NB4 (cell line): ENCODE measurements at regions not wholly inside any gene's neighbourhood (a gene's known extent, or its start where the extent isn't known, plus 50 kb on each side); places are given as distances from the start of the nearest gene placed in this dataset.

ENCODE experiments used
- DNase-seq: peaks from one replicate; pipeline ENCODE4 v3.0.0; 2010; ENCODE audit warnings: low read depth
- H3K4me3 ChIP-seq: one replicate; pipeline ENCODE4 v1.5.1; 2011; ENCODE audit warnings: mild to moderate bottlenecking, low read depth, low read length, moderate library complexity
- CTCF ChIP-seq: IDR thresholded peaks from one replicate; pipeline ENCODE4 v1.5.1; 2012; ENCODE audit warnings: low read depth, low read length
- MAX ChIP-seq: IDR thresholded peaks from 2 replicates; pipeline ENCODE4 v1.6.1; 2011; ENCODE audit warnings: low read depth, low read length
- MYC ChIP-seq: IDR thresholded peaks from 2 replicates; pipeline ENCODE4 v1.6.1; 2011; ENCODE audit warnings: low read depth, low read length
- POLR2A ChIP-seq: IDR thresholded peaks from 2 replicates; pipeline ENCODE4 v1.6.1; 2011; ENCODE audit warnings: mild to moderate bottlenecking; ENCODE audit not compliant: insufficient read length; ENCODE audit errors: extremely low read depth

- TF ChIP-seq MAX (no peak), CTCF (no peak), POLR2A (no peak)
These were observed 111.9 kb upstream of the PTPRG start for GRCh38 chr3:61449327-61450040.

GRCh38 chr3:61450866-61451265 is 110.5 kb upstream of the PTPRG start:
- no peak for TF ChIP-seq MAX
- DNase-seq, result no peak
- no peak overlapping the region for H3K4me3 ChIP-seq

More at GRCh38 chr3:61449327-61450040, 111.9 kb upstream of the PTPRG start:
- no peak for DNase-seq
- no peak overlapping the region for H3K4me3 ChIP-seq

GRCh38 chr3:61451841-61452240 is 109.5 kb upstream of the PTPRG start:
- DNase-seq, result no peak
- no peak overlapping the region for H3K4me3 ChIP-seq
- TF ChIP-seq MAX, result no peak
- TF ChIP-seq POLR2A, result no peak
- no peak for TF ChIP-seq MYC

GRCh38 chr3:61452535-61453090 is 108.8 kb upstream of the PTPRG start:
- no peak overlapping the region for H3K4me3 ChIP-seq
- DNase-seq, result no peak

GRCh38 chr3:61454006-61454585 is 107.3 kb upstream of the PTPRG start:
- TF ChIP-seq MYC (no peak), CTCF (no peak)
- no peak for DNase-seq

More at GRCh38 chr3:61452535-61453090, 108.8 kb upstream of the PTPRG start:
- TF ChIP-seq MAX, result no peak
- TF ChIP-seq MYC, result no peak
- no peak for TF ChIP-seq CTCF
- no peak for TF ChIP-seq POLR2A

GRCh38 chr3:61454801-61455200 is 106.6 kb upstream of the PTPRG start:
- no peak overlapping the region for H3K4me3 ChIP-seq
- TF ChIP-seq MYC, result no peak
- no peak for TF ChIP-seq CTCF
- no peak for TF ChIP-seq MAX
- TF ChIP-seq POLR2A, result no peak
- no peak for DNase-seq

More at GRCh38 chr3:61454006-61454585, 107.3 kb upstream of the PTPRG start:
- H3K4me3 ChIP-seq, result no peak overlapping the region
